GM12891 (cell line): ENCODE measurements at regions not wholly inside any gene's neighbourhood (a gene's known extent, or its start where the extent isn't known, plus 50 kb on each side); places are given as distances from the start of the nearest gene placed in this dataset.

Experiments
- POLR2A ChIP-seq: IDR thresholded peaks from 2 replicates; pipeline ENCODE4 v1.6.1; 2011; ENCODE audit warnings: low read depth, low read length, control low read depth
- POLR2AphosphoS5 ChIP-seq: IDR thresholded peaks from 2 replicates; pipeline ENCODE4 v1.6.1; 2011; ENCODE audit warnings: low read depth, low read length, control low read depth
- SPI1 ChIP-seq: IDR thresholded peaks from 2 replicates; pipeline ENCODE4 v1.6.1; 2011; ENCODE audit warnings: low read depth, low read length, control low read depth

DNA sequence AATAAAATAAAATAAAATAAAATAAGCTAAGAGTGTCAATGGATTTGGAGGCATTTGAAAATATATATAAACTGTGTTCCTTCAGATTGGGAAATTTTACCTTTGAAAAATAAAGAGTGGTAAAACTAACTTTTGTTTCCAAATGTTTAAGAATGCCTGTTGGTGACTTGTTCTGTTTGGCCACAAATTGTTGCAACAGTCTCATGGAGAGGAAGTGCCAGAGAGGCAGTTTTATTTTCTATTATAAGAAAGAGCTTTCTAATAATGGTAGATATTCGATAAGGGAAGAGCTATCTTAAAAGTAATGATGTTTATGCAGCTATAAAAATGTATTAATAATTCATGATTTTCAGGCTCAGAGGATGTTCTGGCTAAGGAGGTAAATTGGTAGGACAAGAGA, 68.8 kb upstream of the MDGA2 start:
- no peak for TF ChIP-seq SPI1
- no peak for TF ChIP-seq POLR2AphosphoS5
- TF ChIP-seq POLR2A: no peak
